ELF-1 (cell line): ENCODE measurements at regions not wholly inside any gene's neighbourhood (a gene's known extent, or its start where the extent isn't known, plus 50 kb on each side); places are given as distances from the start of the nearest gene placed in this dataset.

Experiments
- DNase-seq: peaks from one replicate; pipeline ENCODE4 v3.0.0-alpha.2; 2016; ENCODE audit warnings: low read depth, low spot score

DNA sequence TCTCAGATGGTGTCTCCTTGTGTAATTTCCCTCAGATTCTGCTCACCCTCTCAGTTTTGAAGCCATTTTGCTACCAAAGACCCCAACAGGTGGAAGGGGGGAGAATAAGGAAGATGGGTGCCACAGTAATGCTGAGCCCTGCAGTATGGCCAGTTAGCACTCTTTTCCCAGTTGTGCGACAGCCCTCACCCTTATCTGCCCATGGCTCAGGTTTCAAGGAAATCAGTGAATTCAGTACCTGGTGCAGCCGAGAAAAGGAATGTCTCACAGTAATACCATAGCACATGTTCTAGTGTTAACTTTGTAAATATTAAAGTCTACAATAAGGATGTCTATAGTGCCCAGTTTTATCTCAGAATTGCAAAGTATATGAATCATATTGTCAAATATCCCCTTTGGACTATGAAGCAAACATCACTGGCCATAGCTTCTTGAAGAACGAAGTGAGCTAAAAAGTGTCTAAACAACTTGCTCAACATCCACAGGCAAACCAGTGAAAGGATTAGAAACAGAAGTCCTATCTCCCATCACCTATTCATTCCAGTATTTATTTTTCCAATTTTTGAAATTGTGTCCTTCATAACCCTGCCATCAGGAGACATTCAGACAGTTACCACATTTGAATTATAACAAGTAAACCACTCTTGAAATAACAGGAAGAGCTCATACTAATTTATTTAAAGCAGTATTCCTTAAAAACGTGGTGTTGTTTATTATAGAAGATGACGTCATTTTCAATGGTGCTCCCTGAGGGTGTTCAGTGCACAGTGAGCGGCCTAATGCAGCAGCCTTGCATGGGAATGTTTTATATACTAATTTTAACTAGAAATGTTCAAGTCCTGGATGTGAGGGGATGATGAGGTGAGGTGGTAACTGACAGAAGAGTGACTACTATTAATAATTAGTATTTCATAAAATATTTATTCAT is 366.2 kb downstream of the TFAP2A start:
- DNase-seq: no peak

DNA sequence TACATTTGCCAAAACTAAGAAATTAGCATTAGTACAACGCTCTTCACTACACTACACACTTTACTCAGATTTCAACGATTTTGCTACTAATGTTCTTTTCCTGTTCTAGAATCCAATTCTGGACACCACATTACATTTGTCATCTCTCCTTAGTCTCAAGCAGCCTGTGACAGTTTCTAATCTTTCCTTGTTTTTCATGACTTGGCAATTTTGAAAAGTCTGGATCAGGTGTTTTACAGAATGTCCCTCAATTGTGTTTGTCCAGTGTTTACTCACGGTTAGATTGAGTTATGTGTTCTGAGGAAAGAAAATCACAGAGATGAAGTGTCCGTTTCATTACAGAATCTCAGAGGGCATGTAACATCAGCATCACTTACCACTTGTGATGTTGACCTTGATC is 372.6 kb downstream of the TFAP2A start:
- no peak for DNase-seq

DNA sequence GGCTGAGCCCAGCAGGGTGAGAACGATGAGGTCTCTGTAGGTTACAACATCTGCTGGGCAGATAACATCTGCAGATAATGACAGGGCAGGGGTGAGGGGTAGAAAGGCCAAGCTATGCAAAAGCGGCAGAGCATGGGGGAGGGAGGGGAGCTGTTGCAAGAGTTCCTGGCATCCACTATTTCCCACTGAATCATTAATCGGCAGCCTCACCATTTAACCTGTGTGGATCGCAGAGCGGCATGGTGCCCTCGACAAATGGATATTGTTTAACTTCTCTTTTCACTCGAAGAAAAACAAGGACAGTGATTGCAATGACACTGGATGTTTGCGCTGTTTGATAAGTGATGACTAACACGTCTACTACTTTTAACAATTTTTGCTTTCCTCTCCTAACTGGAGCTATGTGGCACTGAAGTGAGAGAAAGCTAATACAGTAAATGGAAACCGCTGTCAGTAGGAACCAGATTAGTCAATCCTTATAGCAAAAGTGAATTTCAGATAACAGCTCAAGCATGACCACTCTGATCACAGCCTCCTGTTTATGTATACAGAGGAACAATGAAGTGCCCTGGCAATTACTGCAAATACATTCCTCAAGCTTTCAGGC is 381.5 kb downstream of the TFAP2A start:
- peak; percentile 58 for DNase-seq

DNA sequence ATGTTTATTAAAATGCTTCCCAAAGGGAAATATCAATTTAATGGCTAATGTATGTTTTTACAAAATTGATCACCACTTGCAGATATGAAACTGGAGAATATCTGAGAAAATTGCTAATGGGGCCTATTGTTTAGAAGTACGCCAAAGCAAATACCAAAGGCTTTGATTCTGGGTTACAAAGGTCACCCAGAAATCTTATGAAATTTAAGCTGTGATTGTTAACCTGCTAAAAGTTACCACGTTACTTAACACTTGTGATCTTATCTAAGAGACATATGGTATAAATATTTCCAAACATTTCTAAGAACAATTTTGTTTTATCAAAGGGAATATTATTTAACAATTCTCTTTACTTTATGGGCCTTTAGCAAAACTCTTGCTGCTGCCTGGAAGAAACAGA is 383.3 kb downstream of the TFAP2A start:
- no peak for DNase-seq

DNA sequence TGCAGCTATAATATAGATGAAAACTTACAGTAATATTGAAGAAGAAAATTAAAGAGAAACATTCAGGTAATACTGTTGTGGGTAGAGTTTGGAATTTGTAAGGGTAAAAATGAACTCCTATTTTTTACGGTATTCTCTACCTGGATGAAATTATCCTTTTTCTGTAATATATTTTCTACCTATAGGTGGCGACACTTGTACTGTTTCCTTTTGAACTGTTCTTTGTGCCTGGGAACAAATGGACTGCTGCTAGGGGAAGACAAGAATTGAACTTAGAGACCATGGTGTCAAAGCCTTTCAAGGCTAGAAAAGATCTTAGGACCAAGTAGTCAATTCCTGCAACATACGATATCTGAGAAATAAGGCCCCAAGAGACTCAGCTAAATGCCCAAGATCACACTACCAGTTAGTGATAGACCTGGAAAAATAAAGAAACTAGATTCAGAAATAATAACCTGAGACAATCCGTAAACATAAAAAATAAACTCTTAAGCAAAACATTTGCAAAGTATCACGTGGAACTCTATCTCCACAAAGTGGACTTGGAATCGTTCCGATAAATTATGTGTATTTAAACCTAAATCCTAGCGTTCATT is 383.8 kb downstream of the TFAP2A start:
- DNase-seq: no peak

DNA sequence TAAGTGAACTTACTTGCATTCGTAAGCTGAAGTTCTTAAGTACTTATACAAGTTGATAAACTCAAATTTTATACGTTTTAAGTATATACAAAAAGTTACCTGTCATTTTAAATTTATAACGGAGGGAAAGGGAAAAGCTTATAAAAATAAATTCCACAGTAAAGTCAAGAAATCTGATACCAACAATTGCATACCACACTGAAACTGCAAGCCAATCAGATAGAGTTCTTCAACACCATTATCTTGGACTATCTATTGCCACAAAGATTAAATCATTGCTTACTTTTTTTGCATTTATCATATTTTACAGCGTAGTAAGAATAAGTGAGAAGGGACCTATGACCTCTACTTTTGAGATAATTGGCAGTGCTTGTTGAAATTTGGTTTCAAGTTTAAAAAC is 386.7 kb downstream of the TFAP2A start:
- no peak for DNase-seq

DNA sequence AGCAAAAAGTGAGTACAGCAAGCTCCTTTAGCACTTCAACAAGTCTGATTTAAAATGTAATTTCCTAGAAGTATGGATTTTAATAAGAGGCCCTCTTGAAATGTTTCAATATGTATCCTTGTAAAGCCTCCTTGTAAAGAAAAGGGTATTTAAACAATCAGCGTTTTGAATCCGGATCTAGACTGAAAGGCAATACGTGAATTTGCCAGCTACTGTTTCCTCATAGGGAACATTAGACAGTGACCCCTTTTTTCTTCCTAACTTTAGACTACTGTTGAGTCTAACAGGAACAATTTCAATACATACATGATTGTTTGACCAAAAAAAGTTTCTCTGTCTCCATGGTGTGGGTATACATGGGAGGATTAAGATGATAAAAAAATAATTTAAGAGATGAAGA is 395.0 kb downstream of the TFAP2A start:
- DNase-seq: no peak

DNA sequence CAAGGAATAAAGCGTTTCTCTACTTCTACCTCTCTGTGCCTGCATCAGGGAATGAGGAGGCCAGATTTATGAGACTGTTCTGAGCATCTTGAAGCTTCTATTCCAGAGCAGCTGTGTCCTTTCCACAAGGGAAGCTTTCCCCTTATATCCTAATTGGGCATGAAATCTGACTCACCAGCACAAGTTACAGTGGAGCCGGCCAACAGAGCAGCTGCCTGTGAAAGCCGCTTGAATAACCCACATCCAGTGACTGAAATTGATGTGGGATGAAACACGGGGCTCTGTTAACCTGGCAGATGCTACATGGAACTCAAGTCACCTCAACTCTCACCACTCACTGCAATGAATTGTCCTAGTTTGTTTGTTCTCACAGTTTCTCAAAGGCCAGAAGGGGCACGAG is 400.3 kb downstream of the TFAP2A start:
- no peak for DNase-seq

DNA sequence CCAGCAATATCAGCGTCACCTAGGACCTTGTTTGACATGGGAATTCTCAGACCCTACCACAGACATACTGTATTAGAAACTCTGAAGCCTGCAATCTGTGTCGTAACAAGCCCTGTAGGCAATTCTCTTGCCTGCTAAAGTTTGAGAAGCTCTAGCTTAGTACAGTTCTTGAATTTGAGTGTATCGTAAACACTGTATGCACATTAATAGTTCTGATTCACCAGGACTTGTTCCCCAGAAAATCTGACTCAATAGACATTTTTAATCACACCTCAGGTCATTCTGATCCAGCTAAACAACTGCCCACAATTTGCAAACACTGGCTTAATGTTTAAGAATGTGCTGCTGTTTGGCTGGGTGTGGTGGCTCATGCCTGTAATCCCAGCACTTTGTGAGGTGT is 414.3 kb downstream of the TFAP2A start:
- DNase-seq: no peak

DNA sequence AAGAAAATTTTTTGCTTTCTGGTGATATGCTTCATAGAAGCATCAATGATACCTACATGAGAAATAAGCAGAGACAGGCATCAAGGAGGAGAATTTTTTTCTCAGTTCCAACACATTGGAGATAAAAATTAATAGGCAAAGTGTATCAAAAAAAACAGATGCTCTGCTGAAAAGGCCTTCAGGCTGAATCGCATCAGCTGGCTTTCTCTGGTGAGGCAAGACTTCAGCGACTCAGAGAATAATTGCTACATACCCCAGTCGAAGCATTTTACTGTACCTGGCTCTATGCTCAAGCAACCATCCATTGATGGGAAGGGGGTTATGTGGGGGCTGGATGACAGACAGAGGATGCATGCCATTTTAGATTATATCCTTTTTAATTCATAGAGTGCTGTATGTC is 415.1 kb downstream of the TFAP2A start:
- DNase-seq: no peak

DNA sequence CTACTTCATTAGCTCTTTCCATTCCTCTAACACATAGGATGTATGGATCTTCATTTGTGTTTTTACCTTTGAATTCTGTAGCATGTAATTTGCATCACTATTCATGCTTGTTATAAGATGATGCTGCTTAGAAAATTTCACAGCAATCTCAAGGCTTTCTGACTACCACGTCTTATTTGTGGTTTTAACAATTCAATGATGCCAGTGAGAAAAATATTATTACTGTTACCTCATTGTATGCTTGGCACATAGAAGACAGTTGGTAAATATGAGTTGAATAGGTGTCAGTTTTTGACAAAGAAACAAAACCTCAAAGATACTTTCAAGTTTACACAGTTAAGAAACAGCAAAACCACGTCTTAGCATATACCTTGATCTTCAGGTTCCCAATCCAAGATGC is 428.6 kb downstream of the TFAP2A start:
- no peak for DNase-seq

DNA sequence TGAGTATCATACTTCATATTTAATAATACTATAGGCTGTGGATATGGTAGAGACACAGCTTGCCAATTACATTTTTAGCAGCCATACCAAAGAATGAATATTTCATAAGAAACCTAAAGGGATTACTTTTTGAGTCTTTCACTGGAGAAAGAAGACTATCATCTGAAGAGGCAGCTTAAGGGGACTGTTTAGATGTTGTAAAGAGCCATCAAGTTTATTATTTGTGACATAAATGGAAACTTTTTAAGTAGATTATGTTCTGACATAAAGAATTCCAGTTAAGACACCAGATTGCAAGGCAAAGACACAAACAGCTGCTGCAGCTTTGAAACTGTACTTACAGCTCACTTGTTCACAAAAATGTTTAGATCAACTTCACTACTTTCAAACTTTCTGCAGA is 429.4 kb downstream of the TFAP2A start:
- DNase-seq: no peak

DNA sequence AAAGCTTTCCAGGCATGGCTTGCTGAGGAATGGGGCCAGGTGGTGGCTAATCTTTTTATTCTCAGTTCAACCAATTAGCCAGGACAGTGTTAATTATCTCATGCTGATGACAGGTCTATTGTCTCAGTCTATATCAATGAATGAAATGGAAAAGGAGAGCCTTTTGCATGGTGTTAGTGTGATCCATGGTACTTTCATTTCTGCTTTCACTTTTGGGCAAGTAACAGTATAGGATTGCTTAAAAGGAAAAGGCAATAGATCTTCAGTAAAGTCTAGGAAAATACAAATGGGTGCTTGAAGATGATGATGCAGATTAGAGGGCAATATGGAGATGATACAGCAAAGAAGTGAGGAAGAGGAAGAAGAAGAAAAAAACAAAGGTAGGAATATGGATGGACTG is 430.3 kb downstream of the TFAP2A start:
- DNase-seq: no peak

DNA sequence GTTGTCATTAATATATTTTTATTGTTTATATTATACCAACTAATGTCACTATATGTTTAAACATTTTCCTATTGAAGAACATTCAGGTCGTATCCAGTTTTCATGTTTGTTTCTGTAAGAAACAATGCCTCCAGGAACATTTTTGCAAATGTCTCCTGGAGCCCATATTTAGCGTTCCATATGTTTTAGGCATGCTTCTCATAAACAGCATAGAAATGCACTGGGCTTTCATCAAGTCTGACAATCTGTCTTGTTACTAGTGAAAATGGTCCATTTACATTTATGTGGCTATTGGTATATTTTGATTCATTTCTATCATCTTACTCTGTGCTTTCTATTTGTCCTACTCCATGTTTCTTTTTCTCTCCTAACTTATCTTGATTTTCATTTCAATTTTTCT is 431.7 kb downstream of the TFAP2A start:
- DNase-seq: no peak

DNA sequence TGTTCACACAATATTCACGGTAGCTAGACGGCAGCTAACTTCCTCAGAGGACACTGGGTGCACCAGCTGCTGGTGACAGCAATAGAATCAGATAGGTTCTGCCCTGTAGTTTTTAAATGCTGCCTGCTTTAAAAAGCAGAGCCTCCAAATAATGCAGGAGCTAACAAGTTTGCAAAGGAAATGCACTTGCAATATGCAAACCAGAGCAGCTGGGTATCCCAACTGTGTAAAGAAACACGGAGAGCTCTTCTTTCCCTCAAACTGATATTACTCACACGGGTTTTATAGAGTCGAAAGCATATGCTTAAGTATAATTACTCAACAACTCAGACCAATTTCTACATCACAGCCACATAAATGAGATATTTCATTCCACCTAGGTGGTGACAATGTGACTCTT is 432.7 kb downstream of the TFAP2A start:
- DNase-seq: no peak

DNA sequence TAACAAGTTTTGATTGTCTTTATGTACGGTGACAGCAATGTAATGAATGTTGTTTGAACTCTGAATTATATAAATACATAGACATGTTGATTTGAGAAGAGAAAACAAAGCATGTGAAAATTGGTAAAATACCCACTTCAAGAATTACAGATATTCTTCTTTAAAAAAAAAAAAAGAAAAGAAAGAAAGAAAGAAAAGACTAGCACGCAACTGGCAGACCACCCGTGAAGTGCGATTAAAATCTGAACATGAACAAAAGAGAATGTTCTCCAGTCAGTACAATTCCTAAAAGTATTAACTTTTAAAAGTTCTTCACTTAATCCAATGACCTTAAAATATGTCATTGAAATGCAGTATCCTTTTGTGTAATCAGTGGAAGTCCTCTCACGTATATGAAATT is 434.9 kb downstream of the TFAP2A start:
- DNase-seq: no peak

DNA sequence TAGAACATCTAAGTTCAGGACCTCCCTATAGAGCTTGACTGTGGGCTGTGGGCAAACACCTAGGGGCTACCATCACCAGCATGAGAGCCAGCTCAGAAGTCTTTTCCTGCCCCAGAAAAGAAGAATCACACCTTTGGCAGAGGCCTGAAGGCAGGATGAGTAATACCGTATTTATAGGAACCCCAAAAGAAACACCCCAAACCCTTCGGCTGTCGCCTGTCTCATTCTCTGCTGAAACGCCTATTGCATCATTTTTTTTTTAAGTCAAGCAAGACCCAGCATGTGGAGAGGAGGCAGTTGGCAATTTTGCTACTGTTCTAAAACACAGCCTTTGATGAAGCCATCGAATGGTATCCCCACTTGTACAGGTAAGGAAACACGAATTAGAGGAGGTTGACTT is 436.4 kb downstream of the TFAP2A start:
- DNase-seq: no peak

DNA sequence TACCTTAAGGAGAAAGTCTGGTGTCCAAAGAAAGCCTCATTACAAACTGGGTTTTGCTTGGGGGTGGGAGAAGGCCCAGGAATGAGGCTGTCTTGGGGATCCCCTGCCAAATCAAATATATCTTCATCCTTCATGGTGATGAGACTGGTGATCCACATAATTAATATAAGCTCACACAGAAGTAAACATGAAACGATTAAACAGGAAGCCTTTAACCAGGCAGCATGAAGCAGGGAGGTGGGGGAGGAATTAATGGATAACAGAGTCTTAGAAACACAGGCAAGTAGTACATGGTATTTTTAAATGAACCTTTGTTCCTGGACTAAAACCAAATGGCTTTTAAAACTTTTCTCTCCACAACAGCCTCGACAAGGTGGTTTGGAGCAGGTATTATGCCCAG is 437.5 kb downstream of the TFAP2A start:
- DNase-seq: no peak

DNA sequence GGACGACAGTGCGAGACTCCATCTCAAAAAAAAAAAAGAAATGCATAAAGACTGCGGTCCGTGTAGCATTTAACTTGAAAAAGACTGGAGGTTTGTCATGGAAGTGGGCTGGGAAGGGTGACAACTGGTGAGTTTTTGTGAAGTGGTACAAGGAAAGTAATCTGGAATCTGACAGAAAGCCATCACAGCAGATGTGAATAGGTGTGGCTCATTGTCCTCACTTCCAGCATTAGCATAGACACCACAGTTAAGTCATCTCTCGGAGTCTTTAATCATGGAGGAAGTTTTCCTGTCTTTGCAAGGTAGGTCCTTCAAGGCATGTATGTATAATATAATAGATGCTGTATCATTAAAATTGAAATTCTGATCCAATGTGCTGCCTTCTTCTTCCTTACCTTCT is 453.2 kb downstream of the TFAP2A start:
- DNase-seq: no peak

DNA sequence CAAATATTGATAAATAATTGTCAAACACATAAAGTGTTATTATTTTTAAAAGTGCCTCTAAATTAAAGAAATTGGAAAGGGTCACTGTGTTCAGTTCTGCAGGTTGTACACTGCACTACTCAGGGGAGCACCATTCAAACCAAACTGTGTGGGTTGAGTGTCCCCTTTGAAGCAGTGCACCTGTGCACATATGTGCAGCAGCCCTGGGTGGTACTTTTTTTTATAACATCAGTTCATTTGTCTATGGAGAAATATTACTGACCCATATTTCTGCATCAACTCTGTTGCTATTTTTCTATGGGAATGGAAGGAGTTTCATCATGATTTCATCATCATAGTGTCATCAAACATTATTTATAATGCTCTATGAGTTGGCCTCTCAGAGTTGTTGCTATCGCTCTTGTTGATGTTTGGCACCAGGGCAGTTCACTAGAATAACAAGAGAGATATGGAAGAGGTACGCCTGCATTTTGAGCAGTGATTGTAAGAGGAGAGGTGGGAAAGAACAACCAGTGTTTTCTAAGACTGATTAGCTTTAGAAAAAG is 457.6 kb downstream of the TFAP2A start:
- no peak for DNase-seq

DNA sequence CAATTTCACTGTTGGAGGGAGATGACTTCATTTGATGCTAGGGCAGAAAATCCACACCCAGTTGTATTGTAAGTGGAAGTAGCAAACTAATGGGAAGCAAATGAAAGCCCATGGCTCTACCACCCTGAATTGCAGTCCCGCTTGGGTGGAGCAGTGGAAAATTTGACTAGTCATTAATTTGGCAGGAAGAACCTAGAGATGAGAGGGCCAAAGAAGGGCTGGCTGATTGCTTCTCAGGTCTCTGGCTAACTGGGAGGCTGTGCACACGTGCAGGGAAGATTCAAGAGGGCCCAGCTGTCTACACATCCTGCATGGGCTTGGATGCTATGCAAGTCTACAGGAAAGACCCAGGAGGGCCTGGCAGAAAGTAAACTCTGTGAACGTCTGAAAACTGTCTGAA is 466.2 kb downstream of the TFAP2A start:
- DNase-seq: no peak

DNA sequence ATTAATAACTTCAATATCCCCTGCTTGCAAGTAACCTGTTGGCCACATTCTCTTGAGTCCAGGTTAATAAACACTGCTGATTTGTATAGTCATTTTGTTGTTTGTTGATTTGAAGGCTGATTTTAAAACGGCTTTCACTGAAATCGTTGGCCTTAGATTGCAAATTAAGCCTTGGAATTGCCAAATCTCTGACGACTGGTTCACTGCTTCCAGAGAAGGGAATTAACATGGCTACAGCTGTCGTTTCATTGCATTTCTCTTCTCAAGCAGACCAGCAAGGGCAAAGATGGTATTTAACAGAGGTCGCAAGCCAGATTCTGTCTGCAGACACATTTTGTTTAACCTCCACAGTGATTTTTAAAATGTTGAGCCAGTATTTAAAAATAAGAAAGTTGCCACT is 470.9 kb downstream of the TFAP2A start:
- DNase-seq: no peak

DNA sequence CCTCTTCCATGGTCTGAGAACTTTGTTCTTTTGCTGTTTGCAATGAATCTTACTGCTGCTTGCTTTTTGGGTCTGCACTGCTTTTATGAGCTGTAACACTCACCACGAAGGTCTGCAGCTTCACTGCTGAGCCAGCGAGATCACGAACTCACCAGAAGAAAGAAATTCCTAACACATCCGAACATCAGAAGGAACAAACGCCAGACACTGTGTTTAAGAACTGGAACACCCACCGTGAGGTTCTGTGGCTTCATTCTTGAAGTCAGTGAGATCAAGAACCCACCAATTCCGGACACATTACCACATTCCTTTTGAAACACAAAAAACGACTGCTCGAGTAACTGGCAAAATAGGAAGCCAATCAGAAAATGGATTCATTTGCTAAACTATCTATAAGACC is 471.8 kb downstream of the TFAP2A start:
- DNase-seq: no peak
